GM12878 (cell line): ENCODE measurements at regions not wholly inside any gene's neighbourhood (a gene's known extent, or its start where the extent isn't known, plus 50 kb on each side); places are given as distances from the start of the nearest gene placed in this dataset.

ENCODE experiments used
- BMI1 ChIP-seq: fragments of 450-650 bp; IDR thresholded peaks from 2 replicates; pipeline ENCODE4 v1.6.1; 2016; ENCODE audit warnings: mild to moderate bottlenecking, moderate library complexity, borderline replicate concordance
- CHD1 ChIP-seq: IDR thresholded peaks from 2 replicates; pipeline ENCODE4 v1.6.1; 2012; ENCODE audit warnings: low read depth, low read length, improper control_type of control experiment
- POLR2A ChIP-seq: IDR thresholded peaks from 2 replicates; pipeline ENCODE4 v1.6.1; 2011; ENCODE audit warnings: low read depth, mild to moderate bottlenecking, low read length
- TARDBP ChIP-seq: IDR thresholded peaks from 2 replicates; pipeline ENCODE4 v1.6.1; 2016; ENCODE audit warnings: borderline replicate concordance
- TF ChIP-seq, protein P1 (sequence below): fragments of 450-650 bp; IDR thresholded peaks from 2 replicates; pipeline ENCODE4 v1.6.1; 2017; ENCODE audit warnings: low read depth, mild to moderate bottlenecking, moderate library complexity

DNA sequence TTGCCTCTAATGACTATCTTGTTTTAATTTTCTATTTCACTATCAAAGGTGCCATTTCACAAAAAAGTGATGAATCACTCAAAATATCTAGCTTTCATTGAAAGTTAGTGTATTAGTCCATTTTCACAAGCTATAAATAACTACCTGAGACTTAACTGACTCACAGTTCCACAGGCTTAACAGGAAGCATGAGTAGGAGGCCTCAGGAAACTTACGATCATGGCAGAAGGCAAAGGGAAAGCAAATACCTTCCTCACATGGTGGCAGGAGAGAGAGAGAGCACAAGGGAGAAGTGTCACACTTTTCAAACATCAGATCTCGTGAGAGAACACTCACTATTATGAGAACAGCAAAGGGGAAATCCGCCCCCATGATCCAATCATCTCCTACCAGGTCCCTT, 1220.4 kb upstream of the ZEB2 start:
- TF ChIP-seq CHD1 (no peak), POLR2A (no peak), BMI1 (no peak), TARDBP (no peak)
- TF ChIP-seq, protein P1, sequence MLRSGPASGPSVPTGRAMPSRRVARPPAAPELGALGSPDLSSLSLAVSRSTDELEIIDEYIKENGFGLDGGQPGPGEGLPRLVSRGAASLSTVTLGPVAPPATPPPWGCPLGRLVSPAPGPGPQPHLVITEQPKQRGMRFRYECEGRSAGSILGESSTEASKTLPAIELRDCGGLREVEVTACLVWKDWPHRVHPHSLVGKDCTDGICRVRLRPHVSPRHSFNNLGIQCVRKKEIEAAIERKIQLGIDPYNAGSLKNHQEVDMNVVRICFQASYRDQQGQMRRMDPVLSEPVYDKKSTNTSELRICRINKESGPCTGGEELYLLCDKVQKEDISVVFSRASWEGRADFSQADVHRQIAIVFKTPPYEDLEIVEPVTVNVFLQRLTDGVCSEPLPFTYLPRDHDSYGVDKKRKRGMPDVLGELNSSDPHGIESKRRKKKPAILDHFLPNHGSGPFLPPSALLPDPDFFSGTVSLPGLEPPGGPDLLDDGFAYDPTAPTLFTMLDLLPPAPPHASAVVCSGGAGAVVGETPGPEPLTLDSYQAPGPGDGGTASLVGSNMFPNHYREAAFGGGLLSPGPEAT: no peak
